PFSK-1 (cell line): ENCODE measurements at regions not wholly inside any gene's neighbourhood (a gene's known extent, or its start where the extent isn't known, plus 50 kb on each side); places are given as distances from the start of the nearest gene placed in this dataset.

Experiments
- FOXP2 ChIP-seq: optimal IDR thresholded peaks from 2 replicates; pipeline ENCODE3; 2011; ENCODE audit warnings: borderline replicate concordance, control low read depth, inconsistent platforms; ENCODE audit not compliant: insufficient read depth; ENCODE audit errors: extremely low read length, extremely low read depth
- POLR2AphosphoS5 ChIP-seq: IDR thresholded peaks from 2 replicates; pipeline ENCODE4 v1.6.1; 2012; ENCODE audit warnings: low read depth, mild to moderate bottlenecking, control low read depth, low read length, moderate library complexity
- REST ChIP-seq, 2 experiments: IDR thresholded peaks; 2 replicates each; pipeline versions ENCODE4 v1.6.1 to v1.8.0; 2011 to 2012; ENCODE audit warnings: low read depth in 2 of 2, low read length in 2 of 2, control low read depth in 1 of 2, inconsistent platforms in 1 of 2, mild to moderate bottlenecking in 1 of 2, moderate library complexity in 1 of 2; ENCODE audit not compliant: insufficient read depth in 1 of 2
- SIN3A ChIP-seq: IDR thresholded peaks from 2 replicates; pipeline ENCODE4 v1.6.1; 2012; ENCODE audit warnings: mild to moderate bottlenecking, low read length, moderate library complexity, borderline replicate concordance; ENCODE audit not compliant: insufficient read depth
- TAF1 ChIP-seq: IDR thresholded peaks from 2 replicates; pipeline ENCODE4 v1.6.1; 2012; ENCODE audit warnings: low read length, control low read depth, borderline replicate concordance; ENCODE audit not compliant: insufficient read depth

GRCh38 chr7:17026269-17026668 is 144.5 kb upstream of the AGR3 start:
- TF ChIP-seq SIN3A (no peak), TAF1 (no peak), REST (IDR thresholded peaks at IDR 0.05; ENCODE audit: insufficient read depth in 1 of 2, low read depth in 2 of 2, low read length in 2 of 2) (no peak), FOXP2 (no peak), POLR2AphosphoS5 (no peak)

- no peak for TF ChIP-seq TAF1
Observed at GRCh38 chr7:17027143-17027788, 145.5 kb upstream of the AGR3 start.

GRCh38 chr7:17027789-17028152 is 146.0 kb upstream of the AGR3 start:
- TF ChIP-seq TAF1 (no peak), SIN3A (no peak), FOXP2 (no peak), REST (IDR thresholded peaks at IDR 0.05; ENCODE audit: insufficient read depth in 1 of 2, low read depth in 2 of 2, low read length in 2 of 2) (no peak), POLR2AphosphoS5 (no peak)

- TF ChIP-seq SIN3A, result no peak
- TF ChIP-seq REST (IDR thresholded peaks at IDR 0.05; ENCODE audit: insufficient read depth in 1 of 2, low read depth in 2 of 2, low read length in 2 of 2), result peak in 1 of 2 experiments; percentile 68; a peak in 2 of 4 replicates
- TF ChIP-seq POLR2AphosphoS5, result no peak
- no peak for TF ChIP-seq FOXP2
- TF ChIP-seq TAF1, result no peak
Observed at GRCh38 chr7:17029150-17029549, 147.4 kb upstream of the AGR3 start.

- TF ChIP-seq SIN3A (no peak), FOXP2 (no peak), REST (IDR thresholded peaks at IDR 0.05; ENCODE audit: insufficient read depth in 1 of 2, low read depth in 2 of 2, low read length in 2 of 2) (no peak), POLR2AphosphoS5 (no peak), TAF1 (no peak)
Observed at GRCh38 chr7:17030559-17030958, 148.8 kb upstream of the AGR3 start.
